Thyroid gland (tissue), 4 donors: ENCODE measurements at regions not wholly inside any gene's neighbourhood (a gene's known extent, or its start where the extent isn't known, plus 50 kb on each side); places are given as distances from the start of the nearest gene placed in this dataset.

Source experiments
- CTCF ChIP-seq, 6 experiments: fragments of 200-600 bp in 3 of 6; fragments of 450-650 bp in 3 of 6; sonication (generic) in 3 of 6; IDR thresholded peaks; one replicate each; pipeline ENCODE4 v1.5.1; 2016 to 2019; ENCODE audit warnings: antibody characterized with exemption in 6 of 6, mild to moderate bottlenecking in 2 of 6, inconsistent platforms in 1 of 6, moderate library complexity in 1 of 6
- POLR2A ChIP-seq, 2 donors: fragments of 450-650 bp; IDR thresholded peaks; one replicate each; pipeline ENCODE4 v1.6.1; 2017; ENCODE audit warnings: antibody characterized with exemption in 2 of 2, mild to moderate bottlenecking in 2 of 2, moderate library complexity in 1 of 2

GRCh38 chr2:204175552-204176271 is 239.1 kb downstream of the ICOS start:
- TF ChIP-seq CTCF (IDR thresholded peaks at IDR 0.05) (no peak), POLR2A (IDR thresholded peaks at IDR 0.05) (no peak)
